ENCODE measurements at regions not wholly inside any gene's neighbourhood (a gene's known extent, or its start where the extent isn't known, plus 50 kb on each side); places are given as distances from the start of the nearest gene placed in this dataset.

DNA sequence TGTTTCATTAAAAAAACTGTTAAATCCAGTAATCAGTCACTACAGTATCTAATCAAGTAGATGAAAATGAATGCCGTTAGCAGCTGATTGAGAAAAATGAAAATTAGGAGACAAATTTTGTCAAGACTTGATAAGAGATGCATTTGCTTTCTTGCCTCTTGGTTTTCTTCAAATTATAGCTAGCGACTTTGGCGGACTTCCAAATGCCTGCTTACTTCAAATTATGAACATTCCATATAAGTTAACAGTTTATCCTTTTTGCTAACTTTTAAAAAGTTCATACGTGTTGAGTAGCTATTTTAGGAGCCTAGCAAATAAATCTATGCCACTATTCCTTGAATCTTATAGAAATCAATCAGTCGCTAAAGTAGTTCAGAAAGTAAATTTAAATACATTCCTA, 58.8 kb downstream of the PPP4R3C start:
- Histone ChIP-seq H3K4me3 (ENCODE audit: low read depth in 1 of 3, low read length in 3 of 3) (no peak overlapping the region), H3K4me1 (ENCODE audit: control insufficient read depth in 3 of 3, insufficient read depth in 2 of 3, low read depth in 1 of 3, low read length in 2 of 3) (no peaks in the 10 kb centered on the region), H3K27ac (ENCODE audit: low read depth in 1 of 3, low read length in 2 of 3) (no peak overlapping the region), H3K9me3 (ENCODE audit: control insufficient read depth in 2 of 2, insufficient read depth in 1 of 2, low read depth in 1 of 2, low read length in 1 of 2) (no peaks in the 10 kb centered on the region), H3K36me3 (ENCODE audit: control insufficient read depth in 3 of 3, insufficient read depth in 2 of 3, low read depth in 1 of 3, low read length in 3 of 3) (no peaks in the 10 kb centered on the region), H3K27me3 (ENCODE audit: control insufficient read depth in 3 of 3, insufficient read depth in 3 of 3, low read length in 3 of 3) (no peaks in the 10 kb centered on the region)
- FAIRE-seq = no peak
- no peak for DNase-seq
- 72 to 86% (median 77%) methylated on average over 5 of the region's 5 CpGs for WGBS, 3 donors

DNA sequence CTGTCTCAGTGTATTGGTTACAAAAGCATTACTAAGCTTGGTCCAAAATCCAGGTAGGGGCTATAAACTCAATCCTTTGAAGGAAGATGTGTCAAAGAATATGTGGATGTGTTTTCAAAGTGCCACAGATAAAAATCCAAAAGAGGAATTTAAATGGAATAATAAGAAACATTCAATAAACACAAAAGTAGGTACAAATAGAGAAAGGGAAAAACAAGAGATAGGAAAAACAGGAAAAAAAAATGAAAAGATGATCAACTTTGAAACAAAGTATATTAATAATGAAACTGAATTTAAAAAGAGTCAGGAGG, 64.0 kb downstream of the PPP4R3C start:
- FAIRE-seq = no peak

DNA sequence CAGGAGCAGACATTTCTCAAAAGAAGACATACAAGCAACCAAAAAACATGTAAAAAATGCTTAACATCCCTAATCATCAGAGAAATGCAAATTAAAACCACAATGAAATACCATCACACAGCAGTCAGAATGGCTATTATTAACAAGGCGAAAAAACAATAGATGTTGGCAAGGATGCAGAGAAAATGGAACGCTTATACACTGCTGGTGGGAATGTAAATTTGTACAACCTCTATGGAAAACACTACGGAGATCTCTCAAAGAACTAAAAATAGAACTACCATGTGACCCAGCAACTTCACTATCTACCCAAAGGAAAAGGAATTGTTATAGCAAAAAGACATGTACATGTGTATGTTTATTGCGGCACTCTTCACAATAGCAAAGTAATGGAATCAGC, 71.5 kb downstream of the PPP4R3C start:
- Histone ChIP-seq H3K36me3 (ENCODE audit: control insufficient read depth in 3 of 3, insufficient read depth in 2 of 3, low read depth in 1 of 3, low read length in 3 of 3) (no peaks in the 10 kb centered on the region), H3K4me3 (ENCODE audit: low read depth in 1 of 3, low read length in 3 of 3) (no peak overlapping the region), H3K9me3 (ENCODE audit: control insufficient read depth in 2 of 2, insufficient read depth in 1 of 2, low read depth in 1 of 2, low read length in 1 of 2) (no peaks in the 10 kb centered on the region), H3K4me1 (ENCODE audit: control insufficient read depth in 3 of 3, insufficient read depth in 2 of 3, low read depth in 1 of 3, low read length in 2 of 3) (no peaks in the 10 kb centered on the region), H3K27me3 (ENCODE audit: control insufficient read depth in 3 of 3, insufficient read depth in 3 of 3, low read length in 3 of 3) (no peaks in the 10 kb centered on the region), H3K27ac (ENCODE audit: low read depth in 1 of 3, low read length in 2 of 3) (no peak overlapping the region)
- 79 to 85% (median 83%) methylated on average over 4 of the region's 4 CpGs for WGBS, 3 donors
- DNase-seq = no peak
- FAIRE-seq = no peak

More for the DNA sequence above, 64.0 kb downstream of the PPP4R3C start:
- Histone ChIP-seq H3K9me3 (ENCODE audit: control insufficient read depth in 2 of 2, insufficient read depth in 1 of 2, low read depth in 1 of 2, low read length in 1 of 2) (no peaks in the 10 kb centered on the region), H3K27ac (ENCODE audit: low read depth in 1 of 3, low read length in 2 of 3) (no peak overlapping the region), H3K36me3 (ENCODE audit: control insufficient read depth in 3 of 3, insufficient read depth in 2 of 3, low read depth in 1 of 3, low read length in 3 of 3) (no peaks in the 10 kb centered on the region), H3K4me1 (ENCODE audit: control insufficient read depth in 3 of 3, insufficient read depth in 2 of 3, low read depth in 1 of 3, low read length in 2 of 3) (no peaks in the 10 kb centered on the region), H3K4me3 (ENCODE audit: low read depth in 1 of 3, low read length in 3 of 3) (no peak overlapping the region), H3K27me3 (ENCODE audit: control insufficient read depth in 3 of 3, insufficient read depth in 3 of 3, low read length in 3 of 3) (no peaks in the 10 kb centered on the region)
- no peak for DNase-seq

DNA sequence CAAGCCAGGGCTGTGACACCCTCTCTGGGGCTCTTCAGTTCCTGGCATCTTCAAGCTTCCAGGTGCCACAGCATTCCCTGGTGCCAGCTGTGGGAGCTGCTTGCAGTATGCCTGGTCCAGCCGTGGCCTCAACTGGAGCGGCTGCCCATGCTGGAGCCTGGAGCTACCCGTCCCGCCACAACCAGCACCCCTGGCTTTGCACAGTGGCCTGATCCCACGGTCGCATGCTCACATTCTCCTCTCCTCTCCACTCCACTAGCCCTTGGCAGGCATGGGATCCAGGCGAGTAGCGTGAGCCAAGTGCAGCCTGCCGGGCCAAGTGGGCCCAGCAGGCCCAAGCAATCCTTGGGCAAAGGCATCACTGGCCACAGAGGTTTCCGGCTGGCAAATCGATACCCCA, 81.7 kb downstream of the PPP4R3C start:
- no peaks in the 10 kb centered on the region for H3K4me1 ChIP-seq (ENCODE audit: control insufficient read depth in 3 of 3, insufficient read depth in 2 of 3, low read depth in 1 of 3, low read length in 2 of 3)
- DNase-seq (no peak), FAIRE-seq (no peak)
- no peak overlapping the region for H3K4me3 ChIP-seq (ENCODE audit: low read depth in 1 of 3, low read length in 3 of 3)
- no peak overlapping the region for H3K27ac ChIP-seq (ENCODE audit: low read depth in 1 of 3, low read length in 2 of 3)
- H3K9me3 ChIP-seq (ENCODE audit: control insufficient read depth in 2 of 2, insufficient read depth in 1 of 2, low read depth in 1 of 2, low read length in 1 of 2) = no peaks in the 10 kb centered on the region
- 89 to 93% (median 90%) methylated on average over 8 to 11 of the region's 11 CpGs for WGBS, 3 donors
- no peaks in the 10 kb centered on the region for H3K36me3 ChIP-seq (ENCODE audit: control insufficient read depth in 3 of 3, insufficient read depth in 2 of 3, low read depth in 1 of 3, low read length in 3 of 3)
- H3K27me3 ChIP-seq (ENCODE audit: control insufficient read depth in 3 of 3, insufficient read depth in 3 of 3, low read length in 3 of 3) = no peaks in the 10 kb centered on the region

DNA sequence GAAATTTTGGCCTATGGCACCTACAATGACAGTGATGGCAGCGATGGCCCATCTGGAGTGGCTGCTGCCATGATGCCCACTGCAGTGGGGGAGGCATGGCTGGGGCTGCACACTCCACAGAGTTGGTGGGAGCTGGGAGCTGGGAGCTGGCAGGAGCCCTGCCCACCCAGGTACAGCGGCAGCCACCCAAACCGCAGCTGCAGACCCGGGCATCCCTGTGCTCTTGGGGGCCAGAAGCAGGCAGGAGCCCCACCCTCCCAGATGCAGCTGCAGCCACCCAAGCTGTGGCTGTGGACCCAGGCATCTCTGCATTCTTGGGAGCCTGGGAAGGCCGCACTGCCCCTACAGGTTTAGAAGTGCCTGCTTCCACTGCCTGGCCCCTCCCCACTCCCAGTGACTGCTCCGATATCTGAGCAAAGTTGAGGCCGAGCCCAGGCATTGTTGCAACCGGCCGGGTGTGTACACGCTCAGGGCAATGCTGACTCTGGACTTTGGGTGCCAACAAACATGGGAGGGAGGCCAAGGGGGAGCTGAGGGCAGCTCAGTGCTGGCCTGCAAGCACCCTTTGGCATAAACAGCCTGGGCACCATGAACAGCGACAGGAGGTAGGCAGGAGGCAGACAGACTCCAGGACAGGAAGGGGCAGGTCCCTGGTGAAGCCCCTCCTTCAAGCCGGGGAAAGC, 82.8 kb downstream of the PPP4R3C start:
- Histone ChIP-seq H3K27ac (ENCODE audit: low read depth in 1 of 3, low read length in 2 of 3) (no peak overlapping the region), H3K36me3 (ENCODE audit: control insufficient read depth in 3 of 3, insufficient read depth in 2 of 3, low read depth in 1 of 3, low read length in 3 of 3) (no peaks in the 10 kb centered on the region), H3K4me1 (ENCODE audit: control insufficient read depth in 3 of 3, insufficient read depth in 2 of 3, low read depth in 1 of 3, low read length in 2 of 3) (no peaks in the 10 kb centered on the region), H3K27me3 (ENCODE audit: control insufficient read depth in 3 of 3, insufficient read depth in 3 of 3, low read length in 3 of 3) (no peaks in the 10 kb centered on the region), H3K4me3 (ENCODE audit: low read depth in 1 of 3, low read length in 3 of 3) (no peak overlapping the region), H3K9me3 (ENCODE audit: control insufficient read depth in 2 of 2, insufficient read depth in 1 of 2, low read depth in 1 of 2, low read length in 1 of 2) (no peaks in the 10 kb centered on the region)
- no peak for FAIRE-seq
- 64 to 88% (median 66%) methylated on average over 11 to 12 of the region's 12 CpGs for WGBS, 3 donors
- no peak for DNase-seq

DNA sequence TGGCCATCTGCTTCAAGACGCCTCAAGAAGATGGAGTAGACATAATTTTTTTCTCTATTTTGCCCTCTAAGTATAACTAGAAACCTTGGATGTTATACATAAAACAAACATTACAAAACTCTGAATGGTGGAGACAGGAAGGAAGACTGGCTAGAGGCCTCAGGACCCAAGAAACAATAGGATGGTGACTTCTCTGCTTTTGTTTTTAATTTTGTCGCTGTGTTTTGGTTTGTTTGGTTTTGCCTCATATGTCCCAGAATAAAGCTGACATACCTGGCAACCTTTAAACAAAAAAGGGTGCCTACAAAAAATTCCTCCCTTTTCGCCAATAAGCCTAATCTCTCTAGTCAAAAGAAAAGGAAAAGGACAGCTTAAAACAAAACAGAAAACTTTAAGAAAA, 109.1 kb downstream of the PPP4R3C start:
- DNase-seq (no peak), FAIRE-seq (no peak)
- no peaks in the 10 kb centered on the region for H3K4me1 ChIP-seq (ENCODE audit: control insufficient read depth in 3 of 3, insufficient read depth in 2 of 3, low read depth in 1 of 3, low read length in 2 of 3)
- H3K27me3 ChIP-seq (ENCODE audit: control insufficient read depth in 3 of 3, insufficient read depth in 3 of 3, low read length in 3 of 3) = no peaks in the 10 kb centered on the region
- no peak overlapping the region for H3K27ac ChIP-seq (ENCODE audit: low read depth in 1 of 3, low read length in 2 of 3)
- H3K9me3 ChIP-seq (ENCODE audit: control insufficient read depth in 2 of 2, insufficient read depth in 1 of 2, low read depth in 1 of 2, low read length in 1 of 2) = no peaks in the 10 kb centered on the region
- H3K36me3 ChIP-seq (ENCODE audit: control insufficient read depth in 3 of 3, insufficient read depth in 2 of 3, low read depth in 1 of 3, low read length in 3 of 3) = no peaks in the 10 kb centered on the region
- WGBS, 3 donors = 61 to 79% (median 76%) methylated on average over 3 of the region's 3 CpGs
- no peak overlapping the region for H3K4me3 ChIP-seq (ENCODE audit: low read depth in 1 of 3, low read length in 3 of 3)

DNA sequence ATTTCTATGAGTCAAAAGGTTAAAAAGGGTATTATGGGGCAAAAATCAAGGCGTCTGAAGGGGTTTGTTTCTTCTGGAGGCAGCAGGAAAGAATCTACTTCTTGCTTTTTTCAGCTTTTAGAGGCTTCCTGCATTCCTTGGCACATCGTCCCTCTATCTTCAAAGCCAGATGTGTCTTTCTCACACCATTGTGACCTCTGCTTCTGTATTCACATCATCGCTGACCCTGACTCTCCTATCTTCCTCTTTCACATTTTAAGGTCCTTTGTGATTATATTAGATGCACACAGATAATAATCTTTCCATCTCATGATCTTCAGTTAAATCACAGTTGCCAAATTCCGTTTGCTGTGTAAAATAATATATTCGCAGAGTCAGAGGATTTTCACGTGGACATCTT, 112.7 kb downstream of the PPP4R3C start:
- no peak overlapping the region for H3K27ac ChIP-seq (ENCODE audit: low read depth in 1 of 3, low read length in 2 of 3)
- H3K4me3 ChIP-seq (ENCODE audit: low read depth in 1 of 3, low read length in 3 of 3) = no peak overlapping the region
- no peaks in the 10 kb centered on the region for H3K36me3 ChIP-seq (ENCODE audit: control insufficient read depth in 3 of 3, insufficient read depth in 2 of 3, low read depth in 1 of 3, low read length in 3 of 3)
- DNase-seq (no peak), FAIRE-seq (no peak)
- H3K9me3 ChIP-seq (ENCODE audit: control insufficient read depth in 2 of 2, insufficient read depth in 1 of 2, low read depth in 1 of 2, low read length in 1 of 2) = no peaks in the 10 kb centered on the region
- no peaks in the 10 kb centered on the region for H3K4me1 ChIP-seq (ENCODE audit: control insufficient read depth in 3 of 3, insufficient read depth in 2 of 3, low read depth in 1 of 3, low read length in 2 of 3)
- 48 to 60% (median 48%) methylated on average over 6 of the region's 6 CpGs for WGBS, 3 donors
- no peaks in the 10 kb centered on the region for H3K27me3 ChIP-seq (ENCODE audit: control insufficient read depth in 3 of 3, insufficient read depth in 3 of 3, low read length in 3 of 3)

DNA sequence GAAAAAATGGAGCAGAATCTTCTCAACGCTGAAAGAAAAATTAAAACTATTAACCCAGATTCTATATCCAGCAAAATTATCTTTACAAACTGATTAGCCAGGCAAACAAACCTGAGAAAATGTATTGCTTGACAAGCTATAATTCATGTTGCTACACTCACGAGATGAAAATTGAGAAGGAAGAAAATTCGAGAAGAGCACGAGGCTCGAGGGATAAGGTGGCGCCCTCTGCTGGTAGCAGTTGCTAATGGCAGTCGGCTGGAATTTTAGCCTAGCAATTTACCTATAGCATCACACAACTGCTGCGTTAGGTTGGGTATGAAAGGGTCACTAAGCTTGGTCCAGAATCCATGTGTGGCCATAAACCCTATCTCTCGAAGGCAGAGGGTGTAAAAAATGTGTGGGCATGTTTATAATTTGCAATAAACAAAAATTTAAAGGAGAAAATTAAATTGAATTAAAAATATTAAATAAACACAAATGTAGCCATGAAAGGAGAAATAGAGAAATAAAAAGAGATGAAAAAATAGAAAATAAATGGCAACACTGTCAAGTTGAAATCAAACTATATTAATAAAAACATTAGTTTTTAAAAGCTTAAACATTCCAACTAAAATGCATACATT, 126.6 kb downstream of the PPP4R3C start:
- Histone ChIP-seq H3K9me3 (ENCODE audit: control insufficient read depth in 2 of 2, insufficient read depth in 1 of 2, low read depth in 1 of 2, low read length in 1 of 2) (no peaks in the 10 kb centered on the region), H3K27me3 (ENCODE audit: control insufficient read depth in 3 of 3, insufficient read depth in 3 of 3, low read length in 3 of 3) (no peaks in the 10 kb centered on the region), H3K36me3 (ENCODE audit: control insufficient read depth in 3 of 3, insufficient read depth in 2 of 3, low read depth in 1 of 3, low read length in 3 of 3) (no peaks in the 10 kb centered on the region), H3K27ac (ENCODE audit: low read depth in 1 of 3, low read length in 2 of 3) (no peak overlapping the region), H3K4me1 (ENCODE audit: control insufficient read depth in 3 of 3, insufficient read depth in 2 of 3, low read depth in 1 of 3, low read length in 2 of 3) (no peaks in the 10 kb centered on the region), H3K4me3 (ENCODE audit: low read depth in 1 of 3, low read length in 3 of 3) (no peak overlapping the region)
- 11 to 18% (median 17%) methylated on average over 9 of the region's 9 CpGs for WGBS, 3 donors
- peak; percentile 80 for FAIRE-seq
- DNase-seq = peak; percentile 0 to 25

DNA sequence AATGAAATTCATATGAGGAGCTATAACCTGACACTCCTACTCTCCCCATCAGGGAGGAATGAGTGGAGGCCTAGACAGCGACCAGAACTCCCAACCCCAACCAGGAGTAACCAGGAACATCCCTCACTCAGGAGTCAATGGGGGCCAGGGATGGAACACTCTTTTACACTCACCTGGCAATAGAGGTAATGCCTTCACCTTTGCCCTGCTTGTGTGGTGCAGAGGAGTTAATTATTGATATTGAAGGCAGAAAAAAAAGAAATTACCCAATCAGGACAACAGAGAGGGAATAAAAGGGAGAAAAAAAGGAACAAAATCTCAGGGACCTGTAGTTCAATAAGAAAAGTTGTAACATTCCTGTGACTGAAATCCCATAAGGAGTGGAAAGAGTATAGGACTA, 141.5 kb downstream of the PPP4R3C start:
- DNase-seq = peak in 1 of 2 donors; percentile 4
- no peak for FAIRE-seq
- H3K36me3 ChIP-seq (ENCODE audit: control insufficient read depth in 3 of 3, insufficient read depth in 2 of 3, low read depth in 1 of 3, low read length in 3 of 3) = no peaks in the 10 kb centered on the region
- H3K27ac ChIP-seq (ENCODE audit: low read depth in 1 of 3, low read length in 2 of 3) = no peak overlapping the region
- no peaks in the 10 kb centered on the region for H3K27me3 ChIP-seq (ENCODE audit: control insufficient read depth in 3 of 3, insufficient read depth in 3 of 3, low read length in 3 of 3)
- no peaks in the 10 kb centered on the region for H3K4me1 ChIP-seq (ENCODE audit: control insufficient read depth in 3 of 3, insufficient read depth in 2 of 3, low read depth in 1 of 3, low read length in 2 of 3)
- H3K9me3 ChIP-seq (ENCODE audit: control insufficient read depth in 2 of 2, insufficient read depth in 1 of 2, low read depth in 1 of 2, low read length in 1 of 2) = no peaks in the 10 kb centered on the region
- H3K4me3 ChIP-seq (ENCODE audit: low read depth in 1 of 3, low read length in 3 of 3) = no peak overlapping the region
- WGBS, 3 donors = 38 to 58% (median 50%) methylated on average over 1 of the region's 1 CpG
